T-cell (primary cell): ENCODE measurements at regions not wholly inside any gene's neighbourhood (a gene's known extent, or its start where the extent isn't known, plus 50 kb on each side); places are given as distances from the start of the nearest gene placed in this dataset.

Experiments used
- ATAC-seq, 4 experiments: fragments of 200-7000 bp in 3 of 4; fragments of 150-1000 bp in 1 of 4; cut with Tn5 transposase; replicated peaks in 1 of 4; 1 replicate in 3 of 4; 2 replicates in 1 of 4; pipeline ENCODE4 v1.10.0; 2021; ENCODE audit warnings: moderate library complexity in 3 of 4, mild to moderate bottlenecking in 2 of 4, moderate number of reproducible peaks in 1 of 4
- CTCF ChIA-PET, 2 donors: fragments of 300-600 bp; sonication (Branson Sonifier 250); formaldehyde crosslinking; loops; one replicate each; lab custom pipeline; 2022; ENCODE audit warnings: antibody characterized with exemption in 2 of 2; lab: Charles Lee
- POLR2A ChIA-PET, 2 donors: fragments of 300-600 bp; sonication (Branson Sonifier 250); formaldehyde crosslinking; loops; one replicate each; lab custom pipeline; 2022; ENCODE audit warnings: antibody characterized with exemption in 2 of 2; lab: Charles Lee
- DNase-seq, 35 experiments: peaks; one replicate each; pipeline versions ENCODE4 v3.0.0 to v3.0.0-alpha.2; 2013 to 2023
- H3K27ac ChIP-seq: one replicate; pipeline ENCODE4 v1.5.1; 2013; ENCODE audit warnings: low read length
- H3K27me3 ChIP-seq, 2 experiments: replicated peaks in 1 of 2; 1 replicate in 1 of 2; 2 replicates in 1 of 2; pipeline versions ENCODE4 v1.6.1 to v1.7.0; 2013; ENCODE audit warnings: low read length in 1 of 2, mixed read lengths in 1 of 2; ENCODE audit not compliant: control insufficient read depth in 2 of 2, insufficient read depth in 2 of 2; ENCODE audit errors: extremely low read depth in 1 of 2
- H3K36me3 ChIP-seq, 2 donors: 1 replicate in 1 of 2; 2 replicates in 1 of 2; pipeline versions ENCODE4 v1.6.1 to v1.7.0; 2013; ENCODE audit warnings: low read length in 1 of 2; ENCODE audit not compliant: control insufficient read depth in 2 of 2, insufficient read depth in 1 of 2; ENCODE audit errors: extremely low read depth in 1 of 2
- H3K4me1 ChIP-seq, 2 experiments: 1 replicate in 1 of 2; 2 replicates in 1 of 2; pipeline versions ENCODE4 v1.6.1 to v1.7.0; 2013; ENCODE audit warnings: low read length in 2 of 2, mixed read lengths in 1 of 2; ENCODE audit not compliant: insufficient read depth in 2 of 2, control insufficient read depth in 1 of 2; ENCODE audit errors: extremely low read depth in 1 of 2
- H3K4me3 ChIP-seq, 2 donors: 1 replicate in 1 of 2; 2 replicates in 1 of 2; pipeline versions ENCODE4 v1.5.1 to v1.7.0; 2013; ENCODE audit warnings: mild to moderate bottlenecking in 2 of 2, low read length in 1 of 2, moderate library complexity in 1 of 2; ENCODE audit not compliant: control insufficient read depth in 1 of 2; ENCODE audit errors: extremely low read depth in 1 of 2
- H3K9me3 ChIP-seq: 2 replicates; pipeline ENCODE4 v1.7.0; 2013
- H3K27ac Mint-ChIP-seq, 2 donors: one replicate each; pipeline ENCODE4 v1.8.0; 2020 to 2021; ENCODE audit warnings: mild to moderate bottlenecking in 2 of 2, mixed read lengths in 2 of 2
- H3K27me3 Mint-ChIP-seq, 2 donors: one replicate each; pipeline ENCODE4 v1.8.0; 2021 to 2022; ENCODE audit warnings: mixed read lengths in 2 of 2
- H3K36me3 Mint-ChIP-seq: one replicate; pipeline ENCODE4 v1.8.0; 2021; ENCODE audit warnings: mixed read lengths
- H3K4me1 Mint-ChIP-seq, 3 donors: one replicate each; pipeline ENCODE4 v1.8.0; 2020 to 2022; ENCODE audit warnings: mixed read lengths in 3 of 3, mild to moderate bottlenecking in 1 of 3
- H3K4me3 Mint-ChIP-seq, 3 donors: one replicate each; pipeline ENCODE4 v1.8.0; 2020 to 2022; ENCODE audit warnings: mild to moderate bottlenecking in 3 of 3, mixed read lengths in 3 of 3, moderate library complexity in 3 of 3
- H3K9me3 Mint-ChIP-seq, 3 donors: one replicate each; pipeline ENCODE4 v1.8.0; 2020 to 2022; ENCODE audit warnings: mixed read lengths in 3 of 3
- WGBS: methylation state at CpG from one replicate; pipeline ENCODE4 v1.1.5; 2013; ENCODE audit warnings: missing lambda C conversion rate; ENCODE audit not compliant: insufficient coverage; 5-methylcytosine and 5-hydroxymethylcytosine counted together

DNA sequence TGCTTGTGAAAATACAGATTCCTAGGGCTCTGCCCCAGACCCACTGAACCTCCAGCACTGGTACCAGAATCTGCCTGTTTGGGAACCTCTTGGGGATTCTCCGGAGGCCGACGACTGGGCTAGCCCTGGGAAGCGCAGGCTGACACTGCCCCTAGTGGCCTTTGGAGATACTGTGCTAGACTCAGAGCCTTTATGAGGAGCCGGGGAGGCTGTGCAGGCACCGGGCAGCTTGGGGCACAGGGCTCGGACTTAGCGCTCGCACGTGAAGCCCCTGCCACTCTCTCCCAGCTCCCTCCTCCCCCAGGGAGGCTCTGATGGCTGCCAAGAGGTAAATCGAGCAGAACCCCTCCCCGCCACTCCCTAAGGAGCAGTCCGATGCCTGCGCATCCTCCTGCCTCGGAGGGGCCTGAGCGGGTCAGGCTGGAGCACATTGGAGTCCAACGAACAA is 144.6 kb upstream of the TNR start:
- ChIA-PET CTCF (no interaction called here), POLR2A (no interaction called here)
- Mint-ChIP-seq H3K36me3 (no peaks in the 10 kb centered on the region), H3K27ac (no peak overlapping the region), H3K4me1 (no peaks in the 10 kb centered on the region), H3K27me3 (no peaks in the 10 kb centered on the region), H3K4me3 (no peak overlapping the region), H3K9me3 (no peaks in the 10 kb centered on the region)
- H3K36me3 ChIP-seq: no peaks in the 10 kb centered on the region
- no peak overlapping the region for H3K4me3 ChIP-seq
- H3K27ac ChIP-seq: no peak overlapping the region
- DNase-seq: peak in 3 of 35 experiments; percentile 1 to 26 (median 3)
- H3K9me3 ChIP-seq: no peaks in the 10 kb centered on the region
- WGBS: 51% methylated on average over 16 of the region's 17 CpGs
- H3K4me1 ChIP-seq: peaks cover 0 to 2% of the 10 kb centered on the region in 2 experiments
- H3K27me3 ChIP-seq: peaks cover 0 to 3% of the 10 kb centered on the region in 2 experiments
- peak in 1 of 4 experiments; percentile 37 for ATAC-seq

DNA sequence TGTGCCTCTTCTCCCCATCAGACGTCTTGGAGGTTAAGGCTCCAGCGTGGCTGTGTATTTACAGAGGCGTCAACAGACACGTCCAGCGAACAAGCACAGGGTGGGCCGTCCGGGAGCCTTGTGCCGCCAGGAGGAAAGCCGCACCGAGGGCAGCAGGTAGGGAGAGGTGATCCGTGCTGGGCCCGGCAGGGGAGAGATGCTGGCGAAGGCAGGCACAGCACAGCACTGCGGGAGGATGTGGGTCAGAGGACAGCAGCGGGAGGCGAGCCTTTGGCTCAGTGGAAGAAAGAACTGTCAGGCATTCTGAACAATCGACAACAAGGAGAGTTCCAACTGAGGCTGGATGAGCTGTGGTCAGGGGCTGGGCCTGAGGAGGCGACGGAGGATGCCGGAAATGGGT is 144.1 kb upstream of the TNR start:
- H3K36me3 ChIP-seq: no peaks in the 10 kb centered on the region
- Mint-ChIP-seq H3K4me1 (no peaks in the 10 kb centered on the region), H3K36me3 (no peaks in the 10 kb centered on the region), H3K27ac (no peak overlapping the region), H3K27me3 (no peaks in the 10 kb centered on the region), H3K4me3 (no peak overlapping the region), H3K9me3 (no peaks in the 10 kb centered on the region)
- no peak for ATAC-seq
- H3K4me1 ChIP-seq: peaks cover 0 to 2% of the 10 kb centered on the region in 2 experiments
- ChIA-PET POLR2A (no interaction called here), CTCF (no interaction called here)
- no peak for DNase-seq
- 81% methylated on average over 17 of the region's 20 CpGs for WGBS
- no peak overlapping the region for H3K4me3 ChIP-seq
- no peak overlapping the region for H3K27ac ChIP-seq
- H3K27me3 ChIP-seq: peaks cover 0 to 3% of the 10 kb centered on the region in 2 experiments
- no peaks in the 10 kb centered on the region for H3K9me3 ChIP-seq

DNA sequence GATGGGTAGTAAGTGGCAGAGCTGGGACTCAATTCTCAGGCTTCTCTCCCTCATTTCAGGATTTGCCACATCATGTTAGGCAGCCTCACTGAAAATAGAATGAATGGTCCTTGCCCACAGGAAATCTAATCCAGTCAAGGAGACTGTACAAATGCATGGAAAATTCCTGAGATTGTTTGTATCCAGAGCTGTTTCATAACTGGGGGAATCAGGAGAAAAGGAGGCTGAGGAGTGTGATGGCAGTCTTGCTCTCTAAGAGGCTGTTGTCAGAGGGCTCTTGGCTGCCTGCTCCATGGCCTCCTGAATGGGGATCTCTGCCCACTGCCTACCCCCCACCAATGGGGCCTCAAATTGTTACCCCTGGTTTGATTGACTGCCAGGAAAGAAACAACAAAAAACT is 141.9 kb upstream of the TNR start:
- ATAC-seq (no peak), DNase-seq (no peak)
- Mint-ChIP-seq H3K27ac (no peak overlapping the region), H3K4me1 (peaks cover 0 to 3% (median 0%) of the 10 kb centered on the region in 3 donors), H3K27me3 (no peaks in the 10 kb centered on the region), H3K36me3 (no peaks in the 10 kb centered on the region), H3K4me3 (no peak overlapping the region), H3K9me3 (no peaks in the 10 kb centered on the region)
- no peak overlapping the region for H3K4me3 ChIP-seq
- no peak overlapping the region for H3K27ac ChIP-seq
- POLR2A ChIA-PET: no interaction called here
- peaks cover 0 to 2% of the 10 kb centered on the region in 2 experiments for H3K4me1 ChIP-seq
- no peaks in the 10 kb centered on the region for H3K9me3 ChIP-seq
- CTCF ChIA-PET: no interaction called here
- no peaks in the 10 kb centered on the region for H3K36me3 ChIP-seq
- H3K27me3 ChIP-seq: peaks cover 0 to 3% of the 10 kb centered on the region in 2 experiments

DNA sequence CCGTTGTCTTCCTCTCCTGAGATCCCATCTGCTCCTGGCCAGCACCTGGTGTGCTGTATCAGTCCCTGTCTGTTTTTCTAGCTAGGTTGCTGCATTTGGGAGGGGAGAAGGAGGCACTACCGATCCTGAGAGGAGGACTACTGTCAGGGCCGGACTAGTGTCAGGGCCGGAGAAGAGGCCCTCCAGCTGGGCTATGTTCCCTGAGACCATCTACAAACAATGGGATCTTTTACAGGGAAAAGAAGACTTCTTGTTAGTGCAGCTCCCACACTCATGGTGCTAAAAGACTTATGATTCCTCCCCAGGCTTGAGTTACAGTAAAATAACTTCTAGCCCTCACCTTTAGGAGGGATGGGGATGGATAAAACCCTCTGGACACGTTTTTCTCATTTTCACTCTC is 141.0 kb upstream of the TNR start:
- Histone ChIP-seq H3K4me3 (no peak overlapping the region), H3K36me3 (no peaks in the 10 kb centered on the region), H3K27ac (no peak overlapping the region), H3K9me3 (no peaks in the 10 kb centered on the region), H3K27me3 (peaks cover 0 to 3% of the 10 kb centered on the region in 2 experiments), H3K4me1 (peaks cover 0 to 2% of the 10 kb centered on the region in 2 experiments)
- no peak for ATAC-seq
- Mint-ChIP-seq H3K36me3 (no peaks in the 10 kb centered on the region), H3K27ac (no peak overlapping the region), H3K9me3 (no peaks in the 10 kb centered on the region), H3K27me3 (no peaks in the 10 kb centered on the region), H3K4me1 (peaks cover 0 to 3% (median 0%) of the 10 kb centered on the region in 3 donors), H3K4me3 (no peak overlapping the region)
- DNase-seq: no peak
- ChIA-PET CTCF (no interaction called here), POLR2A (no interaction called here)
- WGBS: no CpG with 5 or more reads among the region's 5 CpGs

DNA sequence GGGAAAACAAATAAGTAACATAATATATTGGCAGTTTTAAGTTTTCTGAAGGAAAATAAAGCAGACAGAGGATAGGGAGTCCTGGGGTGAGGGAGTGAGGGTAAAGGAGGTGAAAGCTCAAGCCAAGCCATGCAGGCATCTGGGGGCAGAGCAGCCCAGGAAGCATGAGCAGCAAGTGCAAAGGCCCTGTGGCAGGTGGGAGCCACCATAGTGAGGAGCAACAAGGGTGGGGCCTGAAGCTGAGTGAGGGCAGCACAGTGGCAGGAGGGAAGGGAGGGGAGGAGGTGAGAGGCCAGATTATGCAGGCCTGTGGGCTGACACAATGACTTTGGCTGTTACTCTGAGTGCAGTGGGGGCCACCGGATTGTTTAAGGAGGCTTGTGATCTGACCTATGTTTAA is 138.8 kb upstream of the TNR start:
- Mint-ChIP-seq H3K4me1 (peaks cover 0 to 3% (median 0%) of the 10 kb centered on the region in 3 donors), H3K9me3 (no peaks in the 10 kb centered on the region), H3K36me3 (no peaks in the 10 kb centered on the region), H3K27ac (no peak overlapping the region), H3K4me3 (no peak overlapping the region), H3K27me3 (no peaks in the 10 kb centered on the region)
- ATAC-seq (no peak), DNase-seq (no peak)
- Histone ChIP-seq H3K27ac (no peak overlapping the region), H3K4me1 (no peaks in the 10 kb centered on the region), H3K4me3 (no peak overlapping the region), H3K27me3 (peaks cover 0 to 3% of the 10 kb centered on the region in 2 experiments), H3K9me3 (no peaks in the 10 kb centered on the region), H3K36me3 (no peaks in the 10 kb centered on the region)
- ChIA-PET POLR2A (no interaction called here), CTCF (interaction anchor here in 1 of 2 donors (0.6 kb wide), 1 partner anchor 230 kb away, joined by 4 read pairs; no protein-coding TSS in a partner anchor)
- WGBS: 67% methylated on average over 1 of the region's 1 CpG

DNA sequence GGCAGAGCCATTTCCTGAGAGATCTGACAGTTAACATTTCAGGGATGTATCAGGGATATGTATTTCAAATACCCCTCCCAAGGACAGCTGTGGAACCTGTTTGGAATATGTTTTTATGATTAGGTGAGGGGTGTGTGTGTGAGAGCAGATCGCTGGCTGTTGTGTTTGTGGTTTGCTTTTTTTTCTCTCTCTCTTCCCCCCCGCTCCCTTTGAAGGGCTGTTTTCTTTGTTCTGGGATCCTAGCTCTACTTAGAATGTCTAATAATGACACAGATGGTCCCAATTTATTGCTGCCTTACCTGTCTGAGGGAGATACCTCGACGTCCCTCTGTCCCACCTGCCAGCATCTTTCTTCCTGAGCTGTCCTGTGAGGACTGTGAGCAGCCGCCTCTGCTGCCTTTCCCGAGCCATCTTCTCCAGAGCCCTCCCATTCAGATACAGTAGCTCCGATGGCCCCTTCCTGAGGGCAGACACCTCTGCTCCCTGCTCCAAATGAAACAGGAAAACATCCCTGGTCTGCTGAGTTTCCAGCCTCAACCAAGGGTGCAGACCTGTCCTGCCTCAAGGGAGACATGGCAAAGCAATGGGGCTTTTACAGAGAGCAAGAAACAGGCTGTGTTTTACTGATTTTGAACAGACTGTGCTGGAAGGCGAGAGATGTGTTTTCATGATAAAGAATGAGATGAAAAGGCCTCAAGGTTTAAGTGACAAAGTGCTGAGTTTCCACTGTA is 138.0 kb upstream of the TNR start:
- POLR2A ChIA-PET: no interaction called here
- Mint-ChIP-seq H3K27me3 (peaks cover 0 to 3% of the 10 kb centered on the region in 2 donors), H3K4me3 (no peak overlapping the region), H3K4me1 (peaks cover 0 to 3% (median 0%) of the 10 kb centered on the region in 3 donors), H3K36me3 (no peaks in the 10 kb centered on the region), H3K27ac (no peak overlapping the region), H3K9me3 (no peaks in the 10 kb centered on the region)
- ATAC-seq: no peak
- Histone ChIP-seq H3K36me3 (no peaks in the 10 kb centered on the region), H3K27me3 (peaks cover 0 to 3% of the 10 kb centered on the region in 2 experiments), H3K9me3 (no peaks in the 10 kb centered on the region), H3K4me1 (no peaks in the 10 kb centered on the region), H3K4me3 (no peak overlapping the region), H3K27ac (no peak overlapping the region)
- CTCF ChIA-PET: no interaction called here
- WGBS: 61% methylated on average over 5 of the region's 8 CpGs
- DNase-seq: no peak
